CD4-positive, CD25-positive, alpha-beta regulatory T cell (primary cell): ENCODE measurements at regions not wholly inside any gene's neighbourhood (a gene's known extent, or its start where the extent isn't known, plus 50 kb on each side); places are given as distances from the start of the nearest gene placed in this dataset.
"Not testable (repeated sequence)": the region's sequence is repeated elsewhere in the genome, so short reads cannot be mapped to it uniquely, and the experiment has no call there.

Source experiments
- ATAC-seq, 2 donors: fragments of 150-1000 bp; cut with Tn5 transposase; one replicate each; pipeline ENCODE4 v1.10.0; 2021; ENCODE audit warnings: low read depth in 2 of 2, moderate number of reproducible peaks in 2 of 2, moderate library complexity in 1 of 2
- DNase-seq, 3 donors: peaks; one replicate each; pipeline versions ENCODE4 v3.0.0 to v3.0.0-alpha.2; 2012 to 2022; ENCODE audit warnings: mixed read lengths in 1 of 3
- H3K27ac ChIP-seq: one replicate; pipeline ENCODE4 v1.7.0; 2013; ENCODE audit warnings: mild to moderate bottlenecking, low read length; ENCODE audit not compliant: insufficient read depth, poor library complexity, severe bottlenecking
- H3K27me3 ChIP-seq: one replicate; pipeline ENCODE4 v1.7.0; 2013; ENCODE audit warnings: low read length; ENCODE audit not compliant: control insufficient read depth, insufficient read depth
- H3K36me3 ChIP-seq: one replicate; pipeline ENCODE4 v1.7.0; 2013; ENCODE audit warnings: mild to moderate bottlenecking, low read length, moderate library complexity; ENCODE audit not compliant: control insufficient read depth, insufficient read depth
- H3K4me1 ChIP-seq: 2 replicates; pipeline ENCODE4 v1.7.0; 2013; ENCODE audit warnings: mild to moderate bottlenecking, low read length; ENCODE audit not compliant: insufficient read depth, control insufficient read depth, poor library complexity, severe bottlenecking
- H3K4me3 ChIP-seq: one replicate; pipeline ENCODE4 v1.7.0; 2013; ENCODE audit warnings: low read depth, mild to moderate bottlenecking, low read length, moderate library complexity
- H3K9me3 ChIP-seq, 2 experiments: 1 replicate in 1 of 2; 2 replicates in 1 of 2; pipeline ENCODE4 v1.7.0; 2013; ENCODE audit warnings: low read length in 2 of 2, mild to moderate bottlenecking in 1 of 2, moderate library complexity in 1 of 2; ENCODE audit not compliant: control insufficient read depth in 2 of 2
- H3K27ac Mint-ChIP-seq, 3 donors: one replicate each; pipeline ENCODE4 v1.8.0; 2020 to 2022; ENCODE audit warnings: mild to moderate bottlenecking in 3 of 3, mixed read lengths in 3 of 3, moderate library complexity in 2 of 3
- H3K27me3 Mint-ChIP-seq: one replicate; pipeline ENCODE4 v1.8.0; 2022; ENCODE audit warnings: mild to moderate bottlenecking, mixed read lengths
- H3K36me3 Mint-ChIP-seq: one replicate; pipeline ENCODE4 v1.8.0; 2020; ENCODE audit warnings: mixed read lengths
- H3K4me1 Mint-ChIP-seq, 4 donors: one replicate each; pipeline ENCODE4 v1.8.0; 2020 to 2022; ENCODE audit warnings: mixed read lengths in 4 of 4, mild to moderate bottlenecking in 1 of 4
- H3K4me3 Mint-ChIP-seq, 4 donors: one replicate each; pipeline ENCODE4 v1.8.0; 2020 to 2022; ENCODE audit warnings: mild to moderate bottlenecking in 4 of 4, mixed read lengths in 4 of 4, moderate library complexity in 3 of 4
- H3K9me3 Mint-ChIP-seq, 7 donors: one replicate each; pipeline ENCODE4 v1.8.0; 2020 to 2022; ENCODE audit warnings: mixed read lengths in 7 of 7, mild to moderate bottlenecking in 3 of 7, moderate library complexity in 2 of 7

DNA sequence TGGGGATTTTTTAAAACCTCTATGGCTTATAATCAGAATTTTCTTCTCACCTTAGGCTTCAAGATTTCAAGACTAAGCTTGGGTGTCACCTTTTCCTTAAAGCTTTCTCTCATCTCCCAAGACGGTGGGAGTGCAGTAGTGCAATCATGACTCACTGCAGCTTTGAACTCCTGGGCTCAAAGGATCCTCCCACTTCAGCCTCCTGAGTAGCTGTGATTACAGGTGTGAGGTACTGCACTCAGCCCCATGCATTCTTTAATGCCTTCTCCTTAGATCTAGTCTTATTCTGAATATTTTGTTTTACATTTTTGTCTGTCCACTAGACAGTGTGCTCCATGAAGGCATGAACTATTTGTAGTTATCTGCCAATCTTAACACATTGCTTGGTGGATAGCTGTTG lies 55.7 kb upstream of the FAT3 start:
- no peak overlapping the region for H3K27ac ChIP-seq
- Mint-ChIP-seq H3K4me1 (no peaks in the 10 kb centered on the region), H3K27me3 (no peaks in the 10 kb centered on the region), H3K36me3 (no peaks in the 10 kb centered on the region), H3K27ac (no peak overlapping the region), H3K9me3 (peaks cover 0 to 10% (median 4%) of the 10 kb centered on the region in 7 donors), H3K4me3 (no peak overlapping the region)
- no peak for ATAC-seq
- no peaks in the 10 kb centered on the region for H3K27me3 ChIP-seq
- no peaks in the 10 kb centered on the region for H3K36me3 ChIP-seq
- H3K4me3 ChIP-seq, result no peak overlapping the region
- no peaks in the 10 kb centered on the region for H3K9me3 ChIP-seq
- no peaks in the 10 kb centered on the region for H3K4me1 ChIP-seq
- DNase-seq, result no peak

DNA sequence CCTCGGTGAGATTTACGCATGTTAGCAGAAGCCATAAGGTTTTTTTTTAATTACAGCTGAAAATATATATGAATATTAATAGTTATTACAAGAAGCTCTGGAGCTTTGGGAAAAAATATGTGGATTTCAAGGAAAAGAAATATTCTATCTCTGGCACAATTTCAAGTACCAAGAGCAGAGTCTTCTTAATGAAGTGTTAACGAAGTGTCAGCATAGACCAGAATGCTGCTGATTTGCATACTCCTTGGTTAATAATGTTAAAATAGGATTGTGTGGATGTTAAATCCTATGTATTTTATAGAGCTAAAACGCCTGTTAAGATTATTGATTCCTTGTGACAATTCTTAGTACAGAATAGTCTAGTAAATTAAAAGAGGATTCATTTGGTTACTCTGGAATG lies 57.0 kb upstream of the FAT3 start:
- ATAC-seq, result no peak
- Histone ChIP-seq H3K27ac (no peak overlapping the region), H3K4me3 (no peak overlapping the region), H3K36me3 (no peaks in the 10 kb centered on the region), H3K9me3 (no peaks in the 10 kb centered on the region), H3K4me1 (no peaks in the 10 kb centered on the region), H3K27me3 (no peaks in the 10 kb centered on the region)
- peaks cover 1 to 14% (median 2%) of the 10 kb centered on the region in 7 donors for H3K9me3 Mint-ChIP-seq
- no peak for DNase-seq
- no peak overlapping the region for H3K4me3 Mint-ChIP-seq
- H3K27ac Mint-ChIP-seq, result no peak overlapping the region
- H3K27me3 Mint-ChIP-seq, result no peaks in the 10 kb centered on the region
- H3K4me1 Mint-ChIP-seq, result no peaks in the 10 kb centered on the region
- no peaks in the 10 kb centered on the region for H3K36me3 Mint-ChIP-seq

GRCh38 chr11:92166335-92166734 lies 58.3 kb upstream of the FAT3 start:
- Mint-ChIP-seq H3K4me3 (no peak overlapping the region), H3K36me3 (no peaks in the 10 kb centered on the region)

GRCh38 chr11:92163879-92164278 lies 60.7 kb upstream of the FAT3 start:
- no peaks in the 10 kb centered on the region for H3K36me3 Mint-ChIP-seq
- no peaks in the 10 kb centered on the region for H3K4me1 Mint-ChIP-seq
- no peak overlapping the region for H3K27ac ChIP-seq
- H3K27ac Mint-ChIP-seq, result no peak overlapping the region
- no peak overlapping the region for H3K4me3 Mint-ChIP-seq
- H3K4me3 ChIP-seq, result no peak overlapping the region
- H3K27me3 ChIP-seq, result no peaks in the 10 kb centered on the region
- peaks cover 0 to 13% (median 4%) of the 10 kb centered on the region in 7 donors for H3K9me3 Mint-ChIP-seq
- ATAC-seq (no peak), DNase-seq (no peak)
- H3K9me3 ChIP-seq, result no peaks in the 10 kb centered on the region
- no peaks in the 10 kb centered on the region for H3K4me1 ChIP-seq
- no peaks in the 10 kb centered on the region for H3K36me3 ChIP-seq
- no peaks in the 10 kb centered on the region for H3K27me3 Mint-ChIP-seq

More at GRCh38 chr11:92166335-92166734, 58.3 kb upstream of the FAT3 start:
- H3K27me3 ChIP-seq, result no peaks in the 10 kb centered on the region
- Mint-ChIP-seq H3K27me3 (no peaks in the 10 kb centered on the region), H3K27ac (no peak overlapping the region), H3K9me3 (peaks cover 0 to 17% (median 2%) of the 10 kb centered on the region in 7 donors), H3K4me1 (no peaks in the 10 kb centered on the region)
- H3K4me3 ChIP-seq, result no peak overlapping the region
- H3K9me3 ChIP-seq, result no peaks in the 10 kb centered on the region
- H3K27ac ChIP-seq, result no peak overlapping the region
- ATAC-seq (no peak), DNase-seq (no peak)
- H3K36me3 ChIP-seq, result no peaks in the 10 kb centered on the region
- no peaks in the 10 kb centered on the region for H3K4me1 ChIP-seq

GRCh38 chr11:92162776-92163175 lies 61.8 kb upstream of the FAT3 start:
- Histone ChIP-seq H3K27ac (no peak overlapping the region), H3K4me3 (no peak overlapping the region), H3K9me3 (no peaks in the 10 kb centered on the region), H3K36me3 (no peaks in the 10 kb centered on the region), H3K27me3 (no peaks in the 10 kb centered on the region), H3K4me1 (no peaks in the 10 kb centered on the region)
- Mint-ChIP-seq H3K4me1 (no peaks in the 10 kb centered on the region), H3K27ac (no peak overlapping the region), H3K27me3 (no peaks in the 10 kb centered on the region), H3K9me3 (peaks cover 0 to 11% (median 4%) of the 10 kb centered on the region in 7 donors), H3K36me3 (no peaks in the 10 kb centered on the region), H3K4me3 (no peak overlapping the region)
- ATAC-seq, result no peak
- DNase-seq, result no peak

DNA sequence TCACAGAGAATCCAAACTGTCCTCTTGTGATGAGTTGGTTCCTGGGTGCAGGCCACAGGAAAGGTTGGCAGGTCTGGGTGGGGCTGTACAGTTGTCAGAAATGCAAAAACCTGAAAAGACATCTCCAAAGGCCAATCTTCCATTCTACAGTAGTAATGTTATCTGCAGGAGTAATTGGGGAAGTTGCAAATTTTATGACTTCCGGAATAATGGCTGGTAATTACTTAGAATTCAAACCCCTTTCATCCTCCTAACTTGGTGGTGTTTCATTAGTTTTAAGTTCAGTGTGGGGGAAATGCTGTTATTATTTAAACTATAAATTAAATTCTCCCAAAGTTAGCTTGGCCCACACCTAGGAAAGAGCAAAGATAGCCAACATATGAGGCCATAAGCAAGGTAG lies 64.7 kb upstream of the FAT3 start:
- no peaks in the 10 kb centered on the region for H3K9me3 ChIP-seq
- H3K27ac ChIP-seq, result no peak overlapping the region
- no peaks in the 10 kb centered on the region for H3K36me3 ChIP-seq
- H3K27ac Mint-ChIP-seq, result no peak overlapping the region
- ATAC-seq (no peak), DNase-seq (no peak)
- H3K4me3 ChIP-seq, result no peak overlapping the region
- no peaks in the 10 kb centered on the region for H3K4me1 Mint-ChIP-seq
- peaks cover 0 to 11% (median 1%) of the 10 kb centered on the region in 7 donors for H3K9me3 Mint-ChIP-seq
- H3K36me3 Mint-ChIP-seq, result no peaks in the 10 kb centered on the region
- H3K4me1 ChIP-seq, result no peaks in the 10 kb centered on the region
- no peaks in the 10 kb centered on the region for H3K27me3 Mint-ChIP-seq
- H3K4me3 Mint-ChIP-seq, result no peak overlapping the region
- no peaks in the 10 kb centered on the region for H3K27me3 ChIP-seq

GRCh38 chr11:92157390-92157789 lies 67.2 kb upstream of the FAT3 start:
- H3K36me3 Mint-ChIP-seq, H3K4me1 Mint-ChIP-seq, H3K36me3 ChIP-seq, H3K27me3 Mint-ChIP-seq, H3K27me3 ChIP-seq, H3K27ac Mint-ChIP-seq, H3K4me1 ChIP-seq, DNase-seq, H3K4me3 Mint-ChIP-seq, ATAC-seq, H3K9me3 ChIP-seq, H3K4me3 ChIP-seq, H3K27ac ChIP-seq: not testable (repeated sequence)
- H3K9me3 Mint-ChIP-seq, result peaks cover 0 to 14% (median 1%) of the 10 kb centered on the region in 7 donors

DNA sequence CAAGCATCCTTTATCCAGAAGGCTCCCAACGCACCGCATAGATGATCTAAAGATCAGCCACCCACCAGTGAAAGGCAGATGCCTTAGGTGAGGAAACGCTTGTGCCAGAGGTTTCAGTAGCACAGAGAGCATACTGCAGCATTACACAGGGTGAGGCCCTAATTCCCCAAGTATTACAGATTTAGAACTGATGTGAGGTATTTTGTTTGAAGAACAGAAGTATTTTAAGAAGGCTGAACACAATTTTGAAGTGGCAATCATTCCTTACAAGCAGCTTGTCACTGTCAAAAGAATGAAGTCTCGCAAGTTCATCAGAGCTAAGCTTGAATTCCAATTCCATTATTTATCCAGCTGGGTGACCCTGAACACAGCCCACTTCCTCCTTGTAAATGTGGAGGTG lies 70.0 kb upstream of the FAT3 start:
- Histone ChIP-seq H3K36me3 (no peaks in the 10 kb centered on the region), H3K27ac (no peak overlapping the region), H3K9me3 (peaks cover 0 to 2% of the 10 kb centered on the region in 2 experiments), H3K4me3 (no peak overlapping the region), H3K4me1 (no peaks in the 10 kb centered on the region), H3K27me3 (no peaks in the 10 kb centered on the region)
- Mint-ChIP-seq H3K4me1 (no peaks in the 10 kb centered on the region), H3K4me3 (no peak overlapping the region), H3K27me3 (no peaks in the 10 kb centered on the region), H3K9me3 (peaks cover 0 to 14% (median 1%) of the 10 kb centered on the region in 7 donors), H3K36me3 (no peaks in the 10 kb centered on the region), H3K27ac (no peak overlapping the region)
- ATAC-seq, result no peak
- no peak for DNase-seq
